SK-N-SH (cell line): ENCODE measurements at regions not wholly inside any gene's neighbourhood (a gene's known extent, or its start where the extent isn't known, plus 50 kb on each side); places are given as distances from the start of the nearest gene placed in this dataset.

ENCODE experiments used
- CTCF ChIA-PET: fragments of 300-600, 350-600 bp; formaldehyde crosslinking; extraction: SDS; loops from one replicate; lab custom pipeline; 2021; lab: Yijun Ruan, JAX
- POLR2A ChIA-PET: fragments of 350-600 bp; sonication (Branson Sonifier 250); formaldehyde crosslinking; extraction: SDS; loops from one replicate; lab custom pipeline; 2020; ENCODE audit warnings: antibody characterized with exemption, inconsistent platforms; lab: Yijun Ruan, JAX
- DNase-seq: peaks from one replicate; pipeline ENCODE4 v3.0.0; 2012
- H2AFZ ChIP-seq: fragments of 200-600 bp; sonication (generic); 2 replicates; pipeline ENCODE4 v1.8.1; 2016; ENCODE audit warnings: antibody characterized with exemption, mild to moderate bottlenecking, low read depth
- H3F3A ChIP-seq: fragments of 200-600 bp; sonication (generic); replicated peaks from 2 replicates; pipeline ENCODE3; 2016; ENCODE audit warnings: antibody characterized with exemption, mild to moderate bottlenecking; ENCODE audit not compliant: insufficient read depth
- H3K27ac ChIP-seq, 2 experiments: fragments of 200-500 bp in 1 of 2; fragments of 200-600 bp in 1 of 2; sonication (Bioruptor generic) in 1 of 2; sonication (generic), shearing (Covaris generic) in 1 of 2; 2 replicates each; pipeline versions ENCODE4 v1.5.1 to v1.6.1; 2014 to 2016; ENCODE audit warnings: low read depth in 2 of 2, inconsistent platforms in 1 of 2, low read length in 1 of 2, mild to moderate bottlenecking in 1 of 2, mixed read lengths in 1 of 2
- H3K27me3 ChIP-seq: fragments of 200-600 bp; sonication (generic), shearing (Covaris generic); 2 replicates; pipeline ENCODE4 v1.6.1; 2016; ENCODE audit warnings: mixed run types; ENCODE audit not compliant: insufficient read depth
- H3K36me3 ChIP-seq, 2 experiments: fragments of 200-500 bp in 1 of 2; fragments of 200-600 bp in 1 of 2; sonication (Bioruptor generic) in 1 of 2; sonication (generic) in 1 of 2; replicated peaks in 1 of 2; 2 replicates each; pipeline versions ENCODE3 to v1.5.1; 2014 to 2016; ENCODE audit warnings: low read length in 1 of 2, mild to moderate bottlenecking in 1 of 2; ENCODE audit not compliant: insufficient read depth in 2 of 2, control insufficient read depth in 1 of 2
- H3K4me1 ChIP-seq, 2 experiments: fragments of 200-500 bp in 1 of 2; fragments of 200-600 bp in 1 of 2; sonication (Bioruptor generic) in 1 of 2; sonication (generic), shearing (Covaris generic) in 1 of 2; 2 replicates each; pipeline versions ENCODE4 v1.5.1 to v1.6.1; 2014 to 2016; ENCODE audit warnings: low read depth in 1 of 2, low read length in 1 of 2, mixed run types in 1 of 2; ENCODE audit not compliant: insufficient read depth in 2 of 2, control insufficient read depth in 1 of 2
- H3K4me2 ChIP-seq: fragments of 200-600 bp; sonication (generic), shearing (Covaris generic); 2 replicates; pipeline ENCODE4 v1.6.1; 2017; ENCODE audit warnings: mixed run types
- H3K4me3 ChIP-seq, 2 experiments: fragments of 200-500 bp in 1 of 2; fragments of 200-600 bp in 1 of 2; sonication (Bioruptor generic) in 1 of 2; sonication (generic), shearing (Covaris generic) in 1 of 2; 2 replicates each; pipeline versions ENCODE4 v1.5.1 to v1.8.1; 2014 to 2016; ENCODE audit warnings: low read depth in 2 of 2, inconsistent platforms in 1 of 2, low read length in 1 of 2, mild to moderate bottlenecking in 1 of 2, mixed read lengths in 1 of 2, moderate library complexity in 1 of 2
- H3K79me2 ChIP-seq: fragments of 200-600 bp; sonication (generic); 2 replicates; pipeline ENCODE4 v1.8.1; 2017; ENCODE audit warnings: mild to moderate bottlenecking; ENCODE audit not compliant: insufficient read depth
- H3K9ac ChIP-seq: fragments of 200-600 bp; sonication (generic); 2 replicates; pipeline ENCODE4 v1.6.1; 2017; ENCODE audit warnings: mixed run types
- H3K9me2 ChIP-seq: fragments of 200-600 bp; sonication (generic); 2 replicates; pipeline ENCODE4 v1.6.1; 2017; ENCODE audit warnings: mixed run types
- H3K9me3 ChIP-seq: fragments of 200-600 bp; sonication (generic); 2 replicates; pipeline ENCODE4 v1.6.1; 2017; ENCODE audit warnings: mixed run types, mild to moderate bottlenecking, moderate library complexity
- H4K20me1 ChIP-seq: fragments of 200-600 bp; sonication (generic); 2 replicates; pipeline ENCODE4 v1.6.1; 2017; ENCODE audit warnings: mild to moderate bottlenecking, mixed run types; ENCODE audit not compliant: insufficient read depth
- CHD2 ChIP-seq: fragments of 150-350 bp; IDR thresholded peaks from 2 replicates; pipeline ENCODE4 v1.6.1; 2018; ENCODE audit warnings: low read length; ENCODE audit not compliant: partially characterized antibody
- ELF1 ChIP-seq: IDR thresholded peaks from 2 replicates; pipeline ENCODE4 v1.4.0; 2012
- EZH2phosphoT487 ChIP-seq: fragments of 200-600 bp; sonication (generic); IDR thresholded peaks from 2 replicates; pipeline ENCODE4 v1.6.1; 2017; ENCODE audit warnings: low read depth, mixed run types, mild to moderate bottlenecking, antibody characterized with exemption, moderate library complexity, borderline replicate concordance
- FOSL2 ChIP-seq: IDR thresholded peaks from 2 replicates; pipeline ENCODE4 v1.4.0; 2012; ENCODE audit warnings: low read depth, mild to moderate bottlenecking, moderate library complexity, borderline replicate concordance
- FOXJ3 ChIP-seq: sonication (generic); formaldehyde crosslinking; IDR thresholded peaks from 2 replicates; pipeline ENCODE4 v1.5.1; 2020; ENCODE audit warnings: mild to moderate bottlenecking, missing genetic modification reagents
- GABPA ChIP-seq: IDR thresholded peaks from 2 replicates; pipeline ENCODE4 v1.4.0; 2012; ENCODE audit warnings: low read depth, mild to moderate bottlenecking
- IRF3 ChIP-seq: fragments of 150-350 bp; IDR thresholded peaks from 2 replicates; pipeline ENCODE4 v1.6.1; 2016; ENCODE audit warnings: mild to moderate bottlenecking, low read depth, low read length
- MEF2A ChIP-seq: IDR thresholded peaks from 2 replicates; pipeline ENCODE4 v1.4.0; 2012; ENCODE audit warnings: low read depth, borderline replicate concordance
- NRF1 ChIP-seq: IDR thresholded peaks from 2 replicates; pipeline ENCODE4 v1.6.1; 2012; ENCODE audit warnings: low read depth, mild to moderate bottlenecking, low read length
- PBX3 ChIP-seq: IDR thresholded peaks from 2 replicates; pipeline ENCODE4; 2012
- RCOR1 ChIP-seq: fragments of 150-350 bp; IDR thresholded peaks from 2 replicates; pipeline ENCODE4 v1.6.1; 2017; ENCODE audit warnings: antibody characterized with exemption, low read length
- REST ChIP-seq: IDR thresholded peaks from 2 replicates; pipeline ENCODE4 v1.6.1; 2012; ENCODE audit warnings: mild to moderate bottlenecking, low read depth, low read length, moderate library complexity
- RFX5 ChIP-seq: IDR thresholded peaks from 2 replicates; pipeline ENCODE4 v1.6.1; 2012; ENCODE audit warnings: mild to moderate bottlenecking, improper control_type of control experiment, low read length
- RXRA ChIP-seq: IDR thresholded peaks from 2 replicates; pipeline ENCODE4 v1.4.0; 2012; ENCODE audit warnings: low read depth, mild to moderate bottlenecking, borderline replicate concordance
- TAF1 ChIP-seq: IDR thresholded peaks from 2 replicates; pipeline ENCODE4 v1.6.1; 2012; ENCODE audit warnings: low read depth, mild to moderate bottlenecking, low read length, moderate library complexity, borderline replicate concordance
- TCF12 ChIP-seq: IDR thresholded peaks from 2 replicates; pipeline ENCODE4 v1.4.0; 2012
- USF2 ChIP-seq: fragments of 150-350 bp; IDR thresholded peaks from 2 replicates; pipeline ENCODE4 v1.6.1; 2017; ENCODE audit warnings: antibody characterized with exemption, low read length, low read depth, borderline replicate concordance
- ZBTB33 ChIP-seq: IDR thresholded peaks from 2 replicates; pipeline ENCODE4 v1.4.0; 2012; ENCODE audit warnings: low read depth, borderline replicate concordance
- WGBS: methylation state at CpG from one replicate; pipeline ENCODE4 v1.1.6; 2017; ENCODE audit warnings: low lambda C conversion rate; 5-methylcytosine and 5-hydroxymethylcytosine counted together

GRCh38 chr18:27752944-27753343, 424.0 kb downstream of the CDH2 start:
- Histone ChIP-seq H3K9ac (no peak overlapping the region), H3K4me2 (no peak overlapping the region), H3K36me3 (peaks cover 0 to 3% of the 10 kb centered on the region in 2 experiments), H3K9me3 (no peaks in the 10 kb centered on the region), H3K9me2 (no peaks in the 10 kb centered on the region), H3F3A (no peaks in the 10 kb centered on the region), H3K27ac (no peak overlapping the region), H2AFZ (no peak overlapping the region), H3K27me3 (no peaks in the 10 kb centered on the region), H3K4me1 (no peaks in the 10 kb centered on the region; a peak in 1 of 4 replicates), H3K79me2 (no peaks in the 10 kb centered on the region), H4K20me1 (no peaks in the 10 kb centered on the region), H3K4me3 (no peak overlapping the region)
- TF ChIP-seq FOXJ3 (CRISPR knock-in tag) (no peak), PBX3 (no peak), NRF1 (no peak), ELF1 (no peak), CHD2 (no peak), GABPA (no peak), FOSL2 (no peak), RCOR1 (no peak), TAF1 (no peak), TCF12 (no peak), REST (no peak), RXRA (no peak), IRF3 (no peak), ZBTB33 (no peak), RFX5 (no peak), EZH2phosphoT487 (no peak), USF2 (no peak), MEF2A (no peak)
- CTCF ChIA-PET, result interaction anchor here (0.7 to 0.9 kb wide), 3 partner anchors 9 to 424 kb away, joined by 3 read pairs; partner anchors contain the start of gene CDH2
- WGBS, result 75% methylated on average over 4 of the region's 4 CpGs
- POLR2A ChIA-PET, result no interaction called here
- no peak for DNase-seq
